Kidney (tissue), 13 donors: ENCODE measurements at regions not wholly inside any gene's neighbourhood (a gene's known extent, or its start where the extent isn't known, plus 50 kb on each side); places are given as distances from the start of the nearest gene placed in this dataset.

Experiments
- DNase-seq, 5 donors: peaks; one replicate each; pipeline ENCODE4 v3.0.0-alpha.2; 2013 to 2020
- FAIRE-seq: peaks from 2 replicates; lab custom pipeline; 2012; peaks lifted over from hg19 to GRCh38; lab: Jason Lieb, UNC
- H3K27ac ChIP-seq, 2 donors: one replicate each; pipeline ENCODE4 v1.7.0; 2013; ENCODE audit warnings: low read depth in 2 of 2, low read length in 2 of 2, inconsistent platforms in 1 of 2
- H3K27me3 ChIP-seq: one replicate; pipeline ENCODE4 v1.7.1; 2013; ENCODE audit warnings: low read length, inconsistent platforms; ENCODE audit not compliant: control insufficient read depth, insufficient read depth
- H3K36me3 ChIP-seq, 3 donors: one replicate each; pipeline versions ENCODE4 v1.7.0 to v1.7.1; 2013; ENCODE audit warnings: low read length in 3 of 3, control low read depth in 1 of 3, inconsistent platforms in 1 of 3; ENCODE audit not compliant: insufficient read depth in 3 of 3, control insufficient read depth in 2 of 3
- H3K4me1 ChIP-seq, 3 donors: one replicate each; pipeline versions ENCODE4 v1.7.0 to v1.7.1; 2013; ENCODE audit warnings: low read length in 3 of 3, inconsistent platforms in 1 of 3, low read depth in 1 of 3; ENCODE audit not compliant: control insufficient read depth in 2 of 3, insufficient read depth in 2 of 3
- H3K4me3 ChIP-seq, 3 donors: one replicate each; pipeline versions ENCODE4 v1.7.0 to v1.8.1; 2013; ENCODE audit warnings: low read length in 3 of 3, control low read depth in 1 of 3, inconsistent platforms in 1 of 3
- H3K9ac ChIP-seq, 3 donors: one replicate each; pipeline versions ENCODE4 v1.7.0 to v1.7.1; 2013; ENCODE audit warnings: low read length in 3 of 3, control low read depth in 1 of 3, inconsistent platforms in 1 of 3
- H3K9me3 ChIP-seq, 3 donors: one replicate each; pipeline versions ENCODE4 v1.7.0 to v1.7.1; 2013; ENCODE audit warnings: low read length in 3 of 3, control low read depth in 1 of 3, inconsistent platforms in 1 of 3; ENCODE audit not compliant: control insufficient read depth in 2 of 3, insufficient read depth in 1 of 3
- intact Hi-C: fragments of 100-400 bp; cut with DNase I; formaldehyde crosslinking; loops from one replicate; pipeline ENCODE4 v1.11.1; 2022
- TF ChIP-seq, protein P1 (sequence below): IDR thresholded peaks from 3 replicates; pipeline ENCODE4 v1.5.1; 2012; ENCODE audit warnings: mild to moderate bottlenecking, moderate library complexity, borderline replicate concordance; ENCODE audit not compliant: insufficient read depth; ENCODE audit errors: extremely low read depth
- donor health status: control.
- donor health status: control.
- donor health status: control.
- donor health status: control.
- donor health status: control.
- donor health status: DM: yes; HTN: yes; CAD: no.
- donor health status: Normal renal cell carcinoma (clear cell type).

DNA sequence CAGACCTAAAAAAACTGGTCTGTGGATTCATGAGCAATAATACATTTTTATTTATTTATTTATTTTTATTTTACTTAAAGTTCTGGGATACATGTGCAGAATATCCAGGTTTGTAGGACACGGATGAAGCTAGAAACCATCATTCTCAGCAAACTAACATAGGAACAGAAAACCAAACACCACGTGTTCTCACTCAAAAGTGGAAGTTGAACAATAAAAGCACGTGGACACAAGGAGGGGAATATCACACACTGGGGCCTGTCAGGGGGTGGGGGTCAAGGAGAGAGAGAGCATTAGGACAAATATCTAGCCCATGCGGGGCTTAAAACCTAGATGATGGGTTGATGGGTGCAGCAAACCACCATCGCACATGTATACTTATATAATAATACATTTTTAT is 705.9 kb downstream of the RAB28 start:
- Histone ChIP-seq H3K4me1 (no peaks in the 10 kb centered on the region), H3K27me3 (no peaks in the 10 kb centered on the region), H3K4me3 (no peak overlapping the region), H3K36me3 (no peaks in the 10 kb centered on the region), H3K27ac (no peak overlapping the region), H3K9me3 (no peaks in the 10 kb centered on the region), H3K9ac (no peak overlapping the region)
- intact Hi-C loops = no loop called here
- TF ChIP-seq, protein P1, sequence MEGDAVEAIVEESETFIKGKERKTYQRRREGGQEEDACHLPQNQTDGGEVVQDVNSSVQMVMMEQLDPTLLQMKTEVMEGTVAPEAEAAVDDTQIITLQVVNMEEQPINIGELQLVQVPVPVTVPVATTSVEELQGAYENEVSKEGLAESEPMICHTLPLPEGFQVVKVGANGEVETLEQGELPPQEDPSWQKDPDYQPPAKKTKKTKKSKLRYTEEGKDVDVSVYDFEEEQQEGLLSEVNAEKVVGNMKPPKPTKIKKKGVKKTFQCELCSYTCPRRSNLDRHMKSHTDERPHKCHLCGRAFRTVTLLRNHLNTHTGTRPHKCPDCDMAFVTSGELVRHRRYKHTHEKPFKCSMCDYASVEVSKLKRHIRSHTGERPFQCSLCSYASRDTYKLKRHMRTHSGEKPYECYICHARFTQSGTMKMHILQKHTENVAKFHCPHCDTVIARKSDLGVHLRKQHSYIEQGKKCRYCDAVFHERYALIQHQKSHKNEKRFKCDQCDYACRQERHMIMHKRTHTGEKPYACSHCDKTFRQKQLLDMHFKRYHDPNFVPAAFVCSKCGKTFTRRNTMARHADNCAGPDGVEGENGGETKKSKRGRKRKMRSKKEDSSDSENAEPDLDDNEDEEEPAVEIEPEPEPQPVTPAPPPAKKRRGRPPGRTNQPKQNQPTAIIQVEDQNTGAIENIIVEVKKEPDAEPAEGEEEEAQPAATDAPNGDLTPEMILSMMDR = no peak
- FAIRE-seq (no peak), DNase-seq (no peak)

DNA sequence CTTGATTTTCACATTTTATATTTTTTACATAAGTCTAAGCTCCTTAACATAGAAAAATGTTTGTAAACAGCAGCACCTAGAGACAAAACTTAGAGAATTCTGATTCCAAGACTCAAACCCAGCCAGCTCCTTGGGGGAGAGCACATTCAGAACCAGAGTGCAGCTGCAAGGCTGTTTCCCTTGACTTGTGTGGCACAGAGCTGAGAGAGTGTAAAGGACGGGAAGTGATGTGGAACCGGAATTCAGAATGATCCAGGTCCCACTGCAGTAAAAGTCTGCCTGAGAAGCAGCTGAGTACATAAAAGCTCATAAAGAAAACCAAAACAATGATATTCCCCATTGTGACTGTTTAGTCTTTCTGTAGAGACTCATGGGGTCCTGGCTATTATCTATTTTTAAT is 713.8 kb downstream of the RAB28 start:
- no peak overlapping the region for H3K27ac ChIP-seq
- no peaks in the 10 kb centered on the region for H3K27me3 ChIP-seq
- H3K9me3 ChIP-seq = no peaks in the 10 kb centered on the region
- no peak overlapping the region for H3K4me3 ChIP-seq
- H3K36me3 ChIP-seq = no peaks in the 10 kb centered on the region
- H3K9ac ChIP-seq = no peak overlapping the region
- TF ChIP-seq, protein P1 = no peak
- no peaks in the 10 kb centered on the region for H3K4me1 ChIP-seq
- FAIRE-seq (no peak), DNase-seq (peak in 3 of 5 donors; percentile 44 to 70 (median 70))
- intact Hi-C loops = no loop called here

DNA sequence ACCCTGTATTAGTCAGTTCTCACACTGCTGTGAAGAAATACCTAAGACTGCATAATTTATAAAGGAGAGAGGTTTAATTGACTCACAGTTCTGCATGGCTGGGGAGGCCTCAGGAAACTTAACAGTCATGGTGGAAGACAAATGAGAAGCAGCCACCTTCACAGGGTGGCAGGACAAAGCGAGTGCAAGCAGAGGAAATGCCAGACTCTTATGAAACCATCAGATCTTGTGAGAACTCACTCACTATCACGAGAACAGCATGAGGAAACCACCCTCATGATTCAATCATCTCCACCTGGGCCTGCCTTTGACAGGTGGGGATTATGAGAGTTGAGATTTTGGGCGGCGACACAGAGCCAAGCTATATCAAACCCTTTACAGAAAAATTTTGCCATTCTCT is 722.4 kb downstream of the RAB28 start:
- TF ChIP-seq, protein P1 = no peak
- H3K4me1 ChIP-seq = no peaks in the 10 kb centered on the region
- no peaks in the 10 kb centered on the region for H3K27me3 ChIP-seq
- FAIRE-seq (no peak), DNase-seq (no peak)
- H3K9ac ChIP-seq = no peak overlapping the region
- no peaks in the 10 kb centered on the region for H3K9me3 ChIP-seq
- intact Hi-C loops = no loop called here
- no peak overlapping the region for H3K4me3 ChIP-seq
- H3K27ac ChIP-seq = no peak overlapping the region
- no peaks in the 10 kb centered on the region for H3K36me3 ChIP-seq

DNA sequence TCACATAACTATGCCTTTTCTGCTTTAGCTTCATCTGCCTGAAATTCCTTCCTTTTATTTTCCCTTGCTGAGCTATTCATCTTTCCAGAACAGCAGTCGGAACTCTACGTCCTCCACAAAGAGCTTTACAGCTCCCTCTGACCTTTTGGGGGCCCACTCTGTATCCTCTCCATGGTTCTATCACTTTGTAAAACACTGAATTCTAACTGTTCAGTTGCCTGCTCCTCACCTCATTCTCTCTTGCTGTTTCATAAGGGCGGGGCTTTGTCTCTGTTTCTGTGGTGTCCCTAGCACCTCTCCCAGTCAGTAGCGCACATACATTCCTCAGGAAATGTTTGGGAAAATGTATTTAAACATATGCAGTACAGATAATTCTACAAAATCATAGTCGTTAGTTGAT is 737.0 kb downstream of the RAB28 start:
- FAIRE-seq (no peak), DNase-seq (peak in 1 of 5 donors; percentile 3)
- H3K4me3 ChIP-seq = no peak overlapping the region
- H3K9me3 ChIP-seq = no peaks in the 10 kb centered on the region
- intact Hi-C loops = no loop called here
- H3K4me1 ChIP-seq = no peaks in the 10 kb centered on the region
- no peak overlapping the region for H3K9ac ChIP-seq
- no peaks in the 10 kb centered on the region for H3K27me3 ChIP-seq
- TF ChIP-seq, protein P1 = no peak
- no peak overlapping the region for H3K27ac ChIP-seq
- no peaks in the 10 kb centered on the region for H3K36me3 ChIP-seq
